GM23338 (cell line): ENCODE measurements at regions not wholly inside any gene's neighbourhood (a gene's known extent, or its start where the extent isn't known, plus 50 kb on each side); places are given as distances from the start of the nearest gene placed in this dataset.

Experiments used
- ATAC-seq: fragments of 200-7000 bp; cut with Tn5 transposase; 3 replicates; pipeline ENCODE4 v1.9.1; 2020
- DNase-seq: peaks from one replicate; pipeline ENCODE4 v3.0.0-alpha.2; 2015; ENCODE audit warnings: low spot score
- H2AFZ ChIP-seq: fragments of 200-600 bp; sonication (generic); 2 replicates; pipeline ENCODE4 v1.8.0; 2016; ENCODE audit warnings: antibody characterized with exemption, mild to moderate bottlenecking, moderate library complexity
- H3F3A ChIP-seq: fragments of 200-600 bp; sonication (generic); replicated peaks from 2 replicates; pipeline ENCODE4 v1.8.0; 2017; ENCODE audit warnings: antibody characterized with exemption, mixed run types, low read depth
- H3K27ac ChIP-seq: fragments of 200-600 bp; sonication (generic); 2 replicates; pipeline ENCODE4 v1.6.1; 2016; ENCODE audit warnings: low read depth
- H3K27me3 ChIP-seq: fragments of 200-600 bp; sonication (generic); 2 replicates; pipeline ENCODE4 v1.8.0; 2016; ENCODE audit warnings: mild to moderate bottlenecking, mixed run types, moderate library complexity; ENCODE audit not compliant: insufficient read depth
- H3K36me3 ChIP-seq: fragments of 200-600 bp; sonication (generic); 2 replicates; pipeline ENCODE4 v1.8.0; 2016; ENCODE audit warnings: mild to moderate bottlenecking; ENCODE audit not compliant: insufficient read depth
- H3K4me1 ChIP-seq: fragments of 200-600 bp; sonication (generic); 2 replicates; pipeline ENCODE4 v1.8.0; 2016; ENCODE audit warnings: mild to moderate bottlenecking, moderate library complexity; ENCODE audit not compliant: insufficient read depth
- H3K4me2 ChIP-seq: fragments of 200-600 bp; sonication (generic); 2 replicates; pipeline ENCODE4 v1.7.1; 2017; ENCODE audit warnings: mixed run types
- H3K4me3 ChIP-seq: fragments of 200-600 bp; sonication (generic); 2 replicates; pipeline ENCODE4 v1.6.1; 2016; ENCODE audit warnings: mixed run types
- H3K79me2 ChIP-seq: fragments of 200-600 bp; sonication (generic); replicated peaks from 2 replicates; pipeline ENCODE4 v1.8.0; 2017; ENCODE audit warnings: mild to moderate bottlenecking; ENCODE audit not compliant: insufficient read depth
- H3K9me2 ChIP-seq: fragments of 200-600 bp; sonication (generic); 2 replicates; pipeline ENCODE4 v1.8.0; 2017; ENCODE audit not compliant: insufficient read depth
- H4K20me1 ChIP-seq: fragments of 200-600 bp; sonication (generic); replicated peaks from 2 replicates; pipeline ENCODE4 v1.8.0; 2017; ENCODE audit warnings: mild to moderate bottlenecking; ENCODE audit not compliant: insufficient read depth
- H3K27ac Mint-ChIP-seq: 2 replicates; pipeline ENCODE4 v1.8.0; 2020; ENCODE audit warnings: inconsistent platforms, mild to moderate bottlenecking, moderate library complexity, mixed read lengths
- H3K27me3 Mint-ChIP-seq: 3 replicates; pipeline ENCODE4 v1.8.0; 2022; ENCODE audit warnings: low read depth, mild to moderate bottlenecking, moderate library complexity, mixed read lengths, inconsistent platforms; ENCODE audit not compliant: insufficient read depth, poor library complexity
- H3K36me3 Mint-ChIP-seq: 3 replicates; pipeline ENCODE4 v1.8.0; 2021; ENCODE audit warnings: low read depth, mild to moderate bottlenecking, inconsistent platforms, moderate library complexity, mixed read lengths
- H3K4me1 Mint-ChIP-seq: 3 replicates; pipeline ENCODE4 v1.8.0; 2020; ENCODE audit warnings: mild to moderate bottlenecking, inconsistent platforms, mixed read lengths
- H3K4me3 Mint-ChIP-seq: 3 replicates; pipeline ENCODE4 v1.8.0; 2021; ENCODE audit warnings: moderate library complexity, mild to moderate bottlenecking, inconsistent platforms, mixed read lengths
- H3K9me3 Mint-ChIP-seq: 3 replicates; pipeline ENCODE4 v1.8.0; 2020; ENCODE audit warnings: moderate library complexity, mild to moderate bottlenecking, inconsistent platforms, mixed read lengths
- CREB1 ChIP-seq: fragments of 250-450 bp; sonication (Bioruptor Pico); IDR thresholded peaks from 2 replicates; pipeline ENCODE4 v1.5.0; 2020; ENCODE audit warnings: low read depth, mild to moderate bottlenecking, moderate library complexity
- CTCF ChIP-seq, 2 experiments: fragments of 200-600 bp in 1 of 2; sonication (generic) in 1 of 2; conservative IDR thresholded peaks; 2 replicates each; pipeline versions ENCODE4 v1.5.1 to v1.6.1; 2016 to 2017; ENCODE audit warnings: antibody characterized with exemption in 2 of 2, low read depth in 2 of 2, mild to moderate bottlenecking in 2 of 2, moderate library complexity in 1 of 2
- EZH2 ChIP-seq: fragments of 200-600 bp; sonication (generic); IDR thresholded peaks from one replicate; pipeline ENCODE4 v1.8.0; 2017; ENCODE audit warnings: antibody characterized with exemption, mild to moderate bottlenecking, low read depth; ENCODE audit not compliant: unreplicated experiment
- EZH2phosphoT487 ChIP-seq: fragments of 200-600 bp; sonication (generic); IDR thresholded peaks from one replicate; pipeline ENCODE4 v1.8.1; 2018; ENCODE audit warnings: antibody characterized with exemption; ENCODE audit not compliant: unreplicated experiment
- NANOG ChIP-seq: IDR thresholded peaks from 2 replicates; pipeline ENCODE4 v1.6.1; 2016; ENCODE audit warnings: antibody characterized with exemption, borderline replicate concordance
- REST ChIP-seq: IDR thresholded peaks from one replicate; pipeline ENCODE4 v1.6.1; 2018; ENCODE audit warnings: antibody characterized with exemption; ENCODE audit not compliant: unreplicated experiment
- STAT1 ChIP-seq: IDR thresholded peaks from one replicate; pipeline ENCODE4 v1.6.1; 2016; ENCODE audit warnings: antibody characterized with exemption; ENCODE audit not compliant: unreplicated experiment
- ZNF114 ChIP-seq: fragments of 250-450 bp; sonication (Bioruptor Pico); IDR thresholded peaks from 2 replicates; pipeline ENCODE4 v1.5.0; 2020; ENCODE audit warnings: mild to moderate bottlenecking, moderate library complexity
- ZNF331 ChIP-seq: fragments of 250-450 bp; sonication (Bioruptor Pico); IDR thresholded peaks from 2 replicates; pipeline ENCODE4 v1.5.0; 2020; ENCODE audit warnings: low read depth, mild to moderate bottlenecking, moderate library complexity
- ZNF462 ChIP-seq: fragments of 250-450 bp; sonication (Bioruptor Pico); IDR thresholded peaks from 2 replicates; pipeline ENCODE4 v1.5.0; 2020; ENCODE audit warnings: mild to moderate bottlenecking, moderate library complexity

- ATAC-seq, result no peak
- H3K9me3 Mint-ChIP-seq, result no peaks in the 10 kb centered on the region
- H3K4me1 Mint-ChIP-seq, result peaks cover 14% of the 10 kb centered on the region
- peaks cover 6% of the 10 kb centered on the region; the same call in 2 of the 3 replicates for H3K36me3 Mint-ChIP-seq
- Histone ChIP-seq H3K36me3 (no peaks in the 10 kb centered on the region), H3F3A (no peaks in the 10 kb centered on the region), H3K9me2 (no peaks in the 10 kb centered on the region), H3K4me2 (no peak overlapping the region), H3K4me3 (no peak overlapping the region), H4K20me1 (no peaks in the 10 kb centered on the region), H3K79me2 (no peaks in the 10 kb centered on the region), H3K27me3 (no peaks in the 10 kb centered on the region), H2AFZ (no peak overlapping the region), H3K4me1 (no peaks in the 10 kb centered on the region; the same call in 1 of the 2 replicates), H3K27ac (no peak overlapping the region)
- no peaks in the 10 kb centered on the region for H3K27me3 Mint-ChIP-seq
- DNase-seq, result no peak
- H3K4me3 Mint-ChIP-seq, result no peak overlapping the region
- H3K27ac Mint-ChIP-seq, result no peak overlapping the region
- no peak for TF ChIP-seq EZH2phosphoT487
- TF ChIP-seq NANOG, result no peak
- no peak for TF ChIP-seq REST
- TF ChIP-seq CREB1 (CRISPR knock-in tag), result no peak
- no peak for TF ChIP-seq ZNF462 (CRISPR knock-in tag)
- TF ChIP-seq ZNF114 (CRISPR knock-in tag), result no peak
- TF ChIP-seq STAT1, result no peak
- TF ChIP-seq EZH2, result no peak
- TF ChIP-seq ZNF331 (CRISPR knock-in tag), result no peak
- TF ChIP-seq CTCF (conservative IDR thresholded peaks at IDR 0.05; ENCODE audit: low read depth in 2 of 2), result no peak
These were observed 131.6 kb downstream of the DISP1 start for GRCh38 chr1:222946436-222946835.
